Activated CD4-positive, alpha-beta T cell treated with anti-CD3 and anti-CD28 coated beads for 36 hours (primary cell): ENCODE measurements at regions not wholly inside any gene's neighbourhood (a gene's known extent, or its start where the extent isn't known, plus 50 kb on each side); places are given as distances from the start of the nearest gene placed in this dataset.

Experiments
- ATAC-seq: fragments of 200-7000 bp; cut with Tn5 transposase; one replicate; pipeline ENCODE4 v1.10.0; 2021; ENCODE audit warnings: mild to moderate bottlenecking, moderate library complexity
- CTCF ChIA-PET: fragments of 350-600 bp; sonication (Branson Sonifier 250); formaldehyde crosslinking; loops from one replicate; lab custom pipeline; 2021; ENCODE audit warnings: antibody characterized with exemption; lab: Charles Lee
- POLR2A ChIA-PET: fragments of 350-600 bp; sonication (Branson Sonifier 250); formaldehyde crosslinking; loops from one replicate; lab custom pipeline; 2021; ENCODE audit warnings: antibody characterized with exemption, inconsistent platforms; lab: Charles Lee
- DNase-seq: peaks from one replicate; pipeline ENCODE4 v3.0.0-alpha.2; 2020
- H3K27ac Mint-ChIP-seq: one replicate; pipeline ENCODE4 v1.8.0; 2021; ENCODE audit warnings: mixed read lengths
- H3K27me3 Mint-ChIP-seq: one replicate; pipeline ENCODE4 v1.8.0; 2021; ENCODE audit warnings: mixed read lengths
- H3K36me3 Mint-ChIP-seq: one replicate; pipeline ENCODE4 v1.8.0; 2021; ENCODE audit warnings: low read depth, mixed read lengths
- H3K4me1 Mint-ChIP-seq: one replicate; pipeline ENCODE4 v1.8.0; 2021; ENCODE audit warnings: mixed read lengths
- H3K4me3 Mint-ChIP-seq: one replicate; pipeline ENCODE4 v1.8.0; 2021; ENCODE audit warnings: mild to moderate bottlenecking, moderate library complexity, mixed read lengths
- H3K9me3 Mint-ChIP-seq: one replicate; pipeline ENCODE4 v1.8.0; 2021; ENCODE audit warnings: low read depth, mixed read lengths
- intact Hi-C, 2 experiments: fragments of 100-400 bp; cut with DNase I in 1 of 2; cut with micrococcal nuclease in 1 of 2; formaldehyde crosslinking; loops; one replicate each; pipeline versions ENCODE4 v1.14.2 to v1.15.1; 2022 to 2024; cut with DNase I, micrococcal nuclease

DNA sequence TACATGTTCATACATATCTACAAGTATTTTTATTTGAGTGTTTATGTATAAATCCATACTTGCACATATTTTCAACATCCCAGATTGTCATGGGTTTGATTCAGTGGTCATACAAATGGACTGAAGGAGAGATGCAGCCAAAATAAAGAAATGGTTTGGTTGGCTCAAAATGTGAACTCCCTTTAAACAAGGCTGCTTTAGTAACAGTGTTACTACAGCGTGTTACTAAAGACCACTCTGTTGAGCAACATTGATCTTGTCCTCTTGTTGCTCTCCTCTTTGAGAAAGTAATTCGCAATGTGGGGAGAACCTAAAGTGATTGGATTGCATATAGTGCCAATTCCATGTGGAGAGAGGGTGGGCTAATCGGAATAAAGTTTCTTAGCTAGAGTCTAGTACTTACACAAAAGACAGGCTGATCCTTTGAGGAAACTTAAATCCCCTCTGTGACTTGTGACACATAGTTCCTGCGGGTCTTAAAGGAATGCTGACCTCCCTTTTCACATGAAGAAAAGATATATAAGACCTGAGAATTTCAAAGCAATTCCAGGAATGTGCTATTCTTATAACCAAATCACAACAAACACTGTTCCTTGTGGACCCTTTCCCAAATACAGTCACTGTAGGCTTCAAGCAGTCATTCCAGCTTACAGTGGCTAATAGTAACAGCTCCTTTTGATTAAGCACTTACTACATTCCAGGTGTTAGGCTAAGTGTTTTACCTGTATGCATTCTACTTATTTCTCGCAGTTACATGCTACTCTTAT lies 144.3 kb downstream of the FZD1 start:
- no peaks in the 10 kb centered on the region for H3K4me1 Mint-ChIP-seq
- no peaks in the 10 kb centered on the region for H3K27me3 Mint-ChIP-seq
- ChIA-PET POLR2A (no interaction called here), CTCF (no interaction called here)
- H3K9me3 Mint-ChIP-seq, result no peaks in the 10 kb centered on the region
- ATAC-seq, result no peak
- no peaks in the 10 kb centered on the region for H3K36me3 Mint-ChIP-seq
- DNase-seq, result no peak
- intact Hi-C loops, result no loop called here
- no peak overlapping the region for H3K4me3 Mint-ChIP-seq
- H3K27ac Mint-ChIP-seq, result no peak overlapping the region

GRCh38 chr7:91411060-91411459 lies 146.8 kb downstream of the FZD1 start:
- no peak overlapping the region for H3K4me3 Mint-ChIP-seq
- no peak for ATAC-seq
- no peak overlapping the region for H3K27ac Mint-ChIP-seq
- no peak for DNase-seq
- H3K9me3 Mint-ChIP-seq, result no peaks in the 10 kb centered on the region
- POLR2A ChIA-PET, result no interaction called here
- CTCF ChIA-PET, result no interaction called here
- intact Hi-C loops, result no loop called here
- H3K4me1 Mint-ChIP-seq, result no peaks in the 10 kb centered on the region
- H3K36me3 Mint-ChIP-seq, result no peaks in the 10 kb centered on the region
- H3K27me3 Mint-ChIP-seq, result no peaks in the 10 kb centered on the region

- no peak for ATAC-seq
- no peaks in the 10 kb centered on the region for H3K36me3 Mint-ChIP-seq
- no peaks in the 10 kb centered on the region for H3K27me3 Mint-ChIP-seq
- intact Hi-C loops, result no loop called here
- POLR2A ChIA-PET, result no interaction called here
- H3K9me3 Mint-ChIP-seq, result no peaks in the 10 kb centered on the region
- CTCF ChIA-PET, result no interaction called here
- H3K4me1 Mint-ChIP-seq, result no peaks in the 10 kb centered on the region
- no peak overlapping the region for H3K27ac Mint-ChIP-seq
- no peak for DNase-seq
- H3K4me3 Mint-ChIP-seq, result no peak overlapping the region
These were observed 148.1 kb downstream of the FZD1 start for GRCh38 chr7:91412298-91412697.

DNA sequence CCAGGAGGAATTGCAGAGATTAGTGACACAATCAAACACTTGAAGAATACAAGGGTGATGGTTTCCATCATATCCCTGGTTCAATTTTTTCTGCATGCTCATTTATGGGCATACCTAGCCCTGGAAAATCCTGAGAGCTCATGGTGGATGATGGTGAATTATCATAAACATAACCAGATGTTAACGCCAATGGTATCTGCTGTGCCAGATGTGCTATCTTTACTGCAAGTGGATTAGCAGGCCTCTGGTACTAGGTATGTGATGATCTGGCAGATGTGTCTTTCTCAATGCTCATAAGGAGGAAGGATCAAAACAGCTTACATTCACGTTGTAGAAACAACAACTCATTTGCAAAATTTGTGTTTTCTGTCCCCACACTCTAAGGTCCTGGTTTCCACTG lies 150.5 kb downstream of the FZD1 start:
- Mint-ChIP-seq H3K36me3 (no peaks in the 10 kb centered on the region), H3K27me3 (no peaks in the 10 kb centered on the region), H3K27ac (no peak overlapping the region), H3K4me3 (no peak overlapping the region), H3K9me3 (no peaks in the 10 kb centered on the region), H3K4me1 (no peaks in the 10 kb centered on the region)
- ATAC-seq (no peak), DNase-seq (no peak)
- ChIA-PET POLR2A (no interaction called here), CTCF (interaction anchor here (0.5 to 0.6 kb wide), 2 partner anchors 19 to 42 kb away, joined by 3 read pairs; no protein-coding TSS in a partner anchor)
- intact Hi-C loops, result no loop called here

DNA sequence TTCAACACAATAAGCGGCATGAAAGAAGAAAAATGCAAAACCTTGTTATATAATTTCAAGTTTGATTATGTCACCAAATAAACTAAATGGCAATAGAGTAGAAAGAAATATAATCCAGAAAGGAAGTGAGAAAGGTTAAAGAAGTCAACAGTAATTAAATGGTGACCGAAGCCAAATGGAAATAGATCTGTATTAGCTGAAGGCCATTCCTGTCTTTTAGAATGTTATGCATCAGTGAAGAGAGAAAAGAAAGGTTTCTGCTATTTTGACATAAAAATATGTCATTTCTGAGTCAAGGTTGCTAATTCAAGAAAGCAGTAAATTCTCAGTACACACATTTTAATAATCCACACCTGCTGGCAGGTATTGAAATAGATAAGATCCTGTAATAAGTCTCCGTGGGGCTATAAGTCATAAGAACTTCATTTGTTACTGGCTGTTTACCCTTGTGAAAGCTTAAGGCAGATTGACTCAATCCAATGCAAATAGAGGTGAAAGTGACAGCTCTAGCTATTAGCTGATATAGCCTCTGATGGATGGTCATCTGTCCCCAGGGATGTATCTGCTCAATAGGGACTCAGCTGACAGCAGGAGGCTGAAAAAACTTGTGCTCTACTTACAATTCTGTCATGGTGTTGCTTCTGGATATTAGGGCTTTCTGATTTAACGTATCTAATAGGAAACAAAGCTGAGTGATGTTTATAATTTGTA lies 152.1 kb downstream of the FZD1 start:
- DNase-seq (no peak), ATAC-seq (no peak)
- no peaks in the 10 kb centered on the region for H3K36me3 Mint-ChIP-seq
- ChIA-PET POLR2A (no interaction called here), CTCF (no interaction called here)
- no peaks in the 10 kb centered on the region for H3K9me3 Mint-ChIP-seq
- H3K27ac Mint-ChIP-seq, result no peak overlapping the region
- no peaks in the 10 kb centered on the region for H3K4me1 Mint-ChIP-seq
- no peak overlapping the region for H3K4me3 Mint-ChIP-seq
- intact Hi-C loops, result no loop called here
- H3K27me3 Mint-ChIP-seq, result no peaks in the 10 kb centered on the region

- no peaks in the 10 kb centered on the region for H3K4me1 Mint-ChIP-seq
- POLR2A ChIA-PET, result no interaction called here
- DNase-seq (no peak), ATAC-seq (no peak)
- CTCF ChIA-PET, result no interaction called here
- intact Hi-C loops, result no loop called here
- no peak overlapping the region for H3K4me3 Mint-ChIP-seq
- H3K9me3 Mint-ChIP-seq, result no peaks in the 10 kb centered on the region
- peaks cover 5% of the 10 kb centered on the region for H3K27me3 Mint-ChIP-seq
- no peak overlapping the region for H3K27ac Mint-ChIP-seq
- H3K36me3 Mint-ChIP-seq, result no peaks in the 10 kb centered on the region
These were observed 156.4 kb downstream of the FZD1 start for GRCh38 chr7:91420606-91421005.

DNA sequence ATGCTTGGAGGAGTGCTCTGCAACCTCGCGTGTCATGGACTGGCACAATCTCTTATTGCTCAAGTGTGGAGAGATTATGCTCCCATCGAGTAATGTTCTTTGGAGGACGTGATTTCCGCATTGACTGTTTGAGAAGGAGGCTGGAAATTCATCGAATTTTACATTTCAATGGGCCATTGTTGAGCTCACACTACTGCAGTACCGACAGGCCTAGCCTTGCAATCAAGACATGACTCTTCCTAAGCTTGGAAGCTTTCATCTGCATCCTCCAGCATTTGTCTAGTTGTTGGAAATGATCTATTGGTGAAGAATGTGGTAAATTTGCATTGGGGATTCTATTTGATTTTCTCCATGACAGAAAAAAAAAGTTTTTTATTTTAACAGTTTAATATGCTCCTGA lies 156.8 kb downstream of the FZD1 start:
- H3K27me3 Mint-ChIP-seq, result peaks cover 5% of the 10 kb centered on the region
- POLR2A ChIA-PET, result no interaction called here
- no peak for DNase-seq
- no peaks in the 10 kb centered on the region for H3K4me1 Mint-ChIP-seq
- CTCF ChIA-PET, result no interaction called here
- H3K36me3 Mint-ChIP-seq, result no peaks in the 10 kb centered on the region
- intact Hi-C loops, result no loop called here
- H3K27ac Mint-ChIP-seq, result no peak overlapping the region
- no peak overlapping the region for H3K4me3 Mint-ChIP-seq
- ATAC-seq, result no peak
- no peaks in the 10 kb centered on the region for H3K9me3 Mint-ChIP-seq

DNA sequence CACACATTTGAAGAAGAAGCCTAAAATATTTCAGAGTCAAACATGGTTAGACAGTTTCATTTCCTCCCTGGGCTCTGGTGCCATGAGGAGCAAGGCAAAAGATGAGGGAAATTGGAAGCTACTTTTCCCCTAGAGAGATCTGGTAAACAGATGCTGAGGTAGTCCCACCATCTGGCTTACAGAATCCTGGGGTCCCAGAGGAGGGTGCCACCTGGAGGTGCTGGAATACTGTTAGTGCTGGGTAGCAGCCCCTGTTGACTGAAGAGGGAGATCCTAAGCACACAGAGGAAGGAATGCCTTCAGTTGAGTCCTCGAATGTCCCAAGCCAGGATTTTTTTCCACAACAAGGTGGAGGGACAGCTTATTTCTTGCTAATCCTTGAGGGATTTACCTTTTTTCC lies 160.1 kb downstream of the FZD1 start:
- Mint-ChIP-seq H3K27me3 (peaks cover 5% of the 10 kb centered on the region), H3K9me3 (no peaks in the 10 kb centered on the region), H3K4me3 (no peak overlapping the region), H3K27ac (no peak overlapping the region), H3K4me1 (no peaks in the 10 kb centered on the region), H3K36me3 (no peaks in the 10 kb centered on the region)
- POLR2A ChIA-PET, result no interaction called here
- ATAC-seq, result no peak
- intact Hi-C loops, result no loop called here
- no peak for DNase-seq
- CTCF ChIA-PET, result no interaction called here

DNA sequence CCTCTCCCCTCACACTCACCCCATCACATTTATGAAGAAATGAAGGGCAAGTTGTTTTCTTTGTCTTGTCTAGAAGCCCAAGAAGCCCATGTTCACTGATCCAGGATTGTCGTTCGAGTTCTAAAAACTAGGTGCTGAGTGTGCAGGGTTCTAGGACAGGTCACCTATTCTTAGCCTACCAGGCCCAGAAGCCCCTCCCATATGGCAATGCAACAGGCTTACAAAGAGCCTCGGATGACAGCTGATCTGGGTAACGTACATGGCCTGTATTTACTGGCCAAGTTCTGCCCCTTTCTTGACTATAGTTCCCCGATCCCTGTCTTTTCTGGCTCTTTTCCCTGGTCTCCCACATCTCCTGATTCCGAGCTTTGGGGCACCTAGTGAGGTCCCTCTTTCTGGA lies 160.9 kb downstream of the FZD1 start:
- ATAC-seq (no peak), DNase-seq (no peak)
- CTCF ChIA-PET, result no interaction called here
- no peaks in the 10 kb centered on the region for H3K36me3 Mint-ChIP-seq
- no peak overlapping the region for H3K4me3 Mint-ChIP-seq
- intact Hi-C loops, result no loop called here
- POLR2A ChIA-PET, result no interaction called here
- H3K9me3 Mint-ChIP-seq, result no peaks in the 10 kb centered on the region
- peaks cover 5% of the 10 kb centered on the region for H3K27me3 Mint-ChIP-seq
- H3K27ac Mint-ChIP-seq, result no peak overlapping the region
- H3K4me1 Mint-ChIP-seq, result no peaks in the 10 kb centered on the region

DNA sequence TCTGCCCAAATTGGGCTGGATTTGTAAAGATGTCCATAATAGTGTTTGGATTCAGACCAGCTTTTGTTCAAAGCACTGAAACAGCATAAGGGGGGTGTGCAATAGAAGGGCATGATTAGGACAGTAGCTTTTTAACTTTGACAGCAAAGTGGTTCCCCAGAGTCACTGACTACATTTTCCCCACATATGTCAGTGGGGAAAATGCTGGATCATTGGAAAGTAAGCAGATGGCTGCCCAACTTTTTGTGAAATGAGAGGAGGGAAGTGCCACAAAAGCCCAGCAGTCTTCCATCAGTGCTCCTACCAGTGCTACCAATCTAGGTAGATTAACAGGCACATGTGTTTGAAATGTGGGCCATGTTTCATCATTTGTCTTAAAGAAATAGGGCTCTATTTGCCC lies 162.8 kb downstream of the FZD1 start:
- Mint-ChIP-seq H3K27ac (no peak overlapping the region), H3K4me3 (no peak overlapping the region), H3K36me3 (no peaks in the 10 kb centered on the region), H3K27me3 (peaks cover 5% of the 10 kb centered on the region), H3K9me3 (no peaks in the 10 kb centered on the region), H3K4me1 (no peaks in the 10 kb centered on the region)
- CTCF ChIA-PET, result no interaction called here
- ATAC-seq (no peak), DNase-seq (no peak)
- POLR2A ChIA-PET, result no interaction called here
- intact Hi-C loops, result no loop called here

DNA sequence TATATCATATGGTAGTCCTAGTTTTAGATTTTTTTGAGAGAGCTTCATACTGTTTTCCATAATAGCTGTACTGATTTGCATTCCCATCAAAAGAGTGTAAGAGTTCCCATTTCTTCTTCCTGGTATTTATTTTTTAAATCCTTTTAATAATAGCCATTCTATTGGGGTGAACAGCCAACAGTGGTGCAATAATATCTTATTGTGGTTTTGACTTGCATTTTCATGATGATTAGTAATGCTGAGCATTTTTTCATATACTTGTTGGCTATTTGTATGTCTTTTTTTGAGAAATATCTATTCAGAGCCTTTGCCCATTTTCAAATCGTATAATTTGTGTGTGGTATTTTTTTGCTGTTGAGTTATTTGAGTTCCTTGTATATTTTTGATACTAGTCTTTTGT lies 167.4 kb downstream of the FZD1 start:
- POLR2A ChIA-PET, result no interaction called here
- H3K9me3 Mint-ChIP-seq, result peaks cover 5% of the 10 kb centered on the region
- ATAC-seq, result no peak
- intact Hi-C loops, result no loop called here
- CTCF ChIA-PET, result interaction anchor here (0.6 kb wide), 1 partner anchor 677 kb away, joined by 4 read pairs; no protein-coding TSS in a partner anchor
- no peaks in the 10 kb centered on the region for H3K4me1 Mint-ChIP-seq
- no peak overlapping the region for H3K4me3 Mint-ChIP-seq
- no peaks in the 10 kb centered on the region for H3K27me3 Mint-ChIP-seq
- no peak overlapping the region for H3K27ac Mint-ChIP-seq
- no peak for DNase-seq
- H3K36me3 Mint-ChIP-seq, result no peaks in the 10 kb centered on the region

GRCh38 chr7:91434836-91435235 lies 170.6 kb downstream of the FZD1 start:
- Mint-ChIP-seq H3K36me3 (no peaks in the 10 kb centered on the region), H3K4me3 (no peak overlapping the region), H3K27ac (no peak overlapping the region), H3K4me1 (no peaks in the 10 kb centered on the region), H3K9me3 (peaks cover 8% of the 10 kb centered on the region), H3K27me3 (peaks cover 3% of the 10 kb centered on the region)
- DNase-seq (no peak), ATAC-seq (no peak)
- intact Hi-C loops, result no loop called here
- POLR2A ChIA-PET, result no interaction called here
- CTCF ChIA-PET, result no interaction called here
